CD4-positive, alpha-beta T cell treated with Interleukin-1 beta for 1 hour (primary cell): ENCODE measurements at regions not wholly inside any gene's neighbourhood (a gene's known extent, or its start where the extent isn't known, plus 50 kb on each side); places are given as distances from the start of the nearest gene placed in this dataset.

Source experiments
- DNase-seq, 2 donors: peaks; one replicate each; pipeline ENCODE4 v3.0.0-alpha.2; 2020 to 2022

- DNase-seq: no peak
Observed at GRCh38 chr12:77401064-77401769, 335.8 kb upstream of the E2F7 start.

- DNase-seq: no peak
Observed at GRCh38 chr12:77392467-77393088, 327.2 kb upstream of the E2F7 start.

DNA sequence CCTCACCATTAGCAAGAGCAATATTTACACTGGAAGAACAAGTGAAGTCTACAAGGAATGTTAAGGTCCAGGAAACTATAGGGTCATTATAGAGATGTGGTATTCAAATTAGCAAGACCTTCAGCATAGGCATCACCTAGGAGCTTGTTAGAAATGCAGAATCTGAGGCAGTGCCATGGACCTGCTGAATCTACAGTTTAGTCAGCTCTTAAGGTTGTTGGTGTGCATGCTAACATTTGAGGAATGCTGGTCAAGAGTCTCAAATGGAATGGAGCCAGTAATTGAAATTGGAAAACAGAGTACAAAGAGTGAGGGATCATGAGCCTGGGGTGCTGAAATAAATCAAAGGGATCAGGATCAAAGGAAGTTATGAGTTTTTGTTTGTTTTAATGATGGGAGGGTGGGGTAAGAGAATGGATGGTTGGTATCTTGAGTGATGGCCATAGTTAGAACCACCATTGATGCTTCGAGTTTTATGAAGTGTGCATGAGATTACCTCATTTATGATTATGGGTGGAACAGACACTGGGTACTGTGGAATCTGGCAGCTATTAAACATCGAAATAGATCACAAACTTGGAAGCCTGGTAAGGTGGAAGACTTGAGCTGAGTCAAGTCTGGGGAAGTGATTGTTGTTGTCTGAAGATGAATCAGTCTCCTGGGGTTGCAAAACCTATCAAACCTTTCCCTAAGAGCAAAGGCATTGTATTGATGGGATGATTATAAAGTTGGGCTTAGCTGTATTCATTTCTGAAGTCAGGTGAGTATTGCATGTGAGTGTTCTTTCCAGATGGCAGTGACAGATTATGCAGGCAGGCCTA, 323.3 kb upstream of the E2F7 start:
- no peak for DNase-seq

- DNase-seq: no peak
Observed at GRCh38 chr12:77387671-77388070, 322.3 kb upstream of the E2F7 start.

DNA sequence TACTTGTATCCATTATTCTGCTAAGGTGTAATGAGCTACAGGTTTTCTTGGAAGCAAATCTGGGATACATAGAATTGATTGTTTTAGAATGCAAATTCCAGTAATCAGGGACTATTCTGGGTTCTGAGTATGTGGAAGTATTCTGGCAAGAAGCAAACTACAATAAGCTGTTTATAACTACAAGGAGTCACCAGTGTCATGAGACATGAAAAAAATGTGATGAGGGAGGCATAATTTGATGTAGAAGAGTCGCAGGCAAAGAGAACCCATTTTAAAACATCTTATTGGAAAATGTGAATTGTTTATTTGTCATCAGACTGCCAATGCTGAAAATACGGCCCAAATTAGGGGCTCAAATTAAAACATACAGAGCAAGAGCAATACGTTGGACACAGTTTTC, 321.8 kb upstream of the E2F7 start:
- DNase-seq: no peak

GRCh38 chr12:77384941-77385340, 319.6 kb upstream of the E2F7 start:
- DNase-seq: no peak

GRCh38 chr12:77382096-77382742, 316.9 kb upstream of the E2F7 start:
- no peak for DNase-seq

GRCh38 chr12:77377622-77378021, 312.3 kb upstream of the E2F7 start:
- no peak for DNase-seq

DNA sequence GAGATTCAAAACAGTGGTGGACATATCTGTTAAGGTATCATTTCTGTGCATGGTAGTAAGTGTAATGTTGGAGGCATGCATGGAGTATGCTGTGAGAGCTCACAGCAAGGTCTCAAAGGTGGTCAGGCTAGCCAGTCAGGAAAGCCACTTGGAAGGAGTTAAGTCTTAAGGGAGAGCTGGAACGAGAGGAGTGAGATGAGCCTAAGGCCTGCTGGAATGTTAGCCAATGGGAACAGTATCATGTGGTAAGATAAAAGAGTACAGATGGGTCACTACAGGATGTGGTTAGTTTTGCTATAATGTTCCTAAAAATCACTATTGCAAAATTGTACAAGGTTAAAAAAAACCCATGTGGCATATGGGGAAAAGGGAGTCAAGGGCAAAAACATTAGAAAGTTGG, 311.7 kb upstream of the E2F7 start:
- no peak for DNase-seq

DNA sequence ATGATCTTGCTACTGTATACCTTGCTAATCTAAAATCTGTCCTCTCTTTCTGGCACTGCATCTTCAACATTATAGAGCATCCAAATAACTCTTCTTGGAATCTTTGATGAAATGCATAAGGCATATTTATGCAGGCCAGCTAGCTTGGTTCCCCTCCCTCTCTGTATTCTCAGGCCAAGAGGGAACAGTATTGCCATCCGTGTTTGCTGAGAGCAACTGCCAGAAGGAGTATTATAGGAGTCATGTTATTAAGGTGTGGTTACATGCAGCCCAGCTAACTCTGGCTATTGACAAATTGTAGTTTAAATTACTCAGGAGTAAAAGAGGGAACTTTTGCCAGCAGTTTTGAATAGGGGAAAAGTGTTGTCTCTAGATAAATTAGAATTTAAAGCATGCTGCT, 309.3 kb upstream of the E2F7 start:
- no peak for DNase-seq

GRCh38 chr12:77372494-77372893, 307.1 kb upstream of the E2F7 start:
- DNase-seq: no peak

- no peak for DNase-seq
Observed at GRCh38 chr12:77372026-77372425, 306.7 kb upstream of the E2F7 start.

GRCh38 chr12:77368379-77368778, 303.0 kb upstream of the E2F7 start:
- no peak for DNase-seq

- DNase-seq: no peak
Observed at GRCh38 chr12:77366616-77367015, 301.2 kb upstream of the E2F7 start.

DNA sequence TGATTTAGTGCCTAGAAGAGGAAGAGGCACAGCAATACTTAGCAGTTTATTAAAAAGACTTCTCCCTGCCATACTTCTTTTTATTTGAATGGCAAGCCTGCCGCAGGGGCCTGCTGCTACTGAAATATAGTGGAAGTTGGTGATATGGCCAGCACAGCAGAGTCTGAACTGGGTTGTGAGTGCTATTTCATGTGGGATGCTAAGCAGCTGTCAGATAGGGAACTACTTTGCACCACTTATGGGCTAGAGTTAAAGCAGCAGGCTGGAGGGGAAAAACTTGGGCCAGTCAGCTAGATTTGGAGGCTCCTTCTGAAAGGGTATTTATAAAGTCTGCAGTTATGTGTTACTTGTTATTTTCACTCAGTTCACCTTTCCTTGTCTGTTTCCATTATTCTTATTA, 299.0 kb upstream of the E2F7 start:
- no peak for DNase-seq

DNA sequence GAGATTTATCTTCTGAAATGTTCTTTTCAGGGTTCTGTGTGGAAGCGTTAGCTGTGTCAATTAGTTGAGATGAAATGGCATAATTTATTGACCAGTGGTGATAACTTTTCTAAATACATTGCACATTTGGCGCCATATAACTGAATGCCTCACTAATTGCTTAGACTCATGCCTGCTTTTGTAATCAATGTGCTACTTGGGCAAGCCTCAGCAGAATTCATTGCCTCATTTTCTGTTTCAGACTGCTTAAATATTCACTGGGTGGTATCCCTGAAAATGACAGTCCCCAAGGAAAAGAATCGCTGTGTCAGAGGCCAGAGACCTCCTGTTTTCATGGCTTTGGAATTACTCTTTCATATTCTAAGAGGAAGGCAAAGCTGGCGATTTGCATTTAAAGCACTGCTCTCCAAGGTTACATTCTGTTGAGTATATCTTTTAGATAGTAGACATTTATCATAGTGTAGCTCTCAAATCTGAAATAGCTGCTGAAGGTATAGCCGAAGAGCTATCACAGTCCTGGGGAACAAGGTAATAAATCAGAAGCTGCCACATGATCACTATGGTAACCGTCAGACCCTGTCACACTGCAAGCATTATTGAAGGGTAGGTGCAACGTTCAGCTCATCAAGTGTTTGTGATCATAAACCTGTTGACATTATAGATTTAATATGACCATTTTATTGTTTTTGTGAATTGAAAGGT, 297.3 kb upstream of the E2F7 start:
- DNase-seq: no peak

GRCh38 chr12:77357655-77358054, 292.3 kb upstream of the E2F7 start:
- no peak for DNase-seq

DNA sequence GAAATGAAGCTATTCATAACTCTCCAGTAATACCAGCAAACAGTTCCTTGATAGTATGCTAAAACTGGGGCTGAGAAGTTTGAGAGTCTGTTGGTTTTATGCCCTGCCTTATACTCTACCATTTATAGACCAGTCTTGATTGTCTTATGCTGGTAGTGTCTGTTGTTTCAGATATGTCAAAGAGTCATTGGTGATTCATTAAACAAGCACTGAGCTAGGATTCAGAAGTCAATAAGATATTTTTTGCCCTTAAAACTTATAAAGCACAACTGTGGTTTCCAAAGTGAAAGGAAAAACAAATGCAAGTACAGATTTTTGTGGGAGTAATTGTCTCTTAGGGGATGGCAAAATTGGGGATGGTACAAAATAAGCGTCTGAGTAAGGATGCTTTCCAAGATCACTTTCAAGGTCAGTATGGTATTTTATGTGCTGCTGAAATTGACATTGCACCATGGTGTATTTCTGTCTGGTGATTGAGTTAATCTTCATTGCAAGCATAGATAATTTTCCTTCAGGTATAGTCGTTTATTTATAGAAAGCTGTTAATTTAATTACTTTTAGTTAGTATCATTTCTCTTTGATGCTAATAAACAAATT, 289.5 kb upstream of the E2F7 start:
- DNase-seq: no peak

GRCh38 chr12:77352946-77353345, 287.6 kb upstream of the E2F7 start:
- no peak for DNase-seq

- DNase-seq: no peak
Observed at GRCh38 chr12:77351860-77352259, 286.5 kb upstream of the E2F7 start.

DNA sequence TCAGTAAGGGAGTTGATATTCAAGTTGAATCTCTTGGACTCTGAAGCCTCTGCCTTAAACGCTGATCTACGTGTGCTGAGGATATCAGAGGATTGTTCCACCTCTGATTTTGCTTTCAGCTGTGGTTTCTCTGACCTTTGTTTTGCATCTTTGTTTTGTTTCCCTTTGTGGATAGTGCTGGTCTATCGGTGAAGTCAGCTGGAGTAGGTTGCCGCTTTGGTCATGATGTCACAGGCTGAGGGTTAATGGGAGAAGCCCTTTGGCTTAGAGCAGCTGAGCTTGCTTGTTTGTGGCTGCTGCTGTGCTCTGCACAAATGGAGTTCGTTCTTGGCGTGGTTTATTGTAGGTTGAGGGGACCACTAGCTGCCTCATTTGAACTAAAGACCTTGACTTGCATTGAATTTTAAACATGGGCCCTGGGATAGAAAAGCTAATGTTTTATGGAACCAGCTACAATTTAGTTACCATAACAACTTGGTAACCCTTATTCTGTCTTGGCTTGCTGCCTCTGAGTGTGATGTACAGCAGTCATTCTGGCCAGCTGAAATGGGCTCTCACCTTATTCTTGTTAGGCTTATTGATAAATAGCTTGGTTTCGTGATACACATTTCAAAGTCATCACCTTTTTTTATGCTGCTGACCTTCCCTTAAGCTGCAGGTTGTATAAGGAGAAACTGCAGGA, 284.5 kb upstream of the E2F7 start:
- no peak for DNase-seq

GRCh38 chr12:77347017-77347416, 281.6 kb upstream of the E2F7 start:
- DNase-seq: no peak
